HepG2 (cell line): ENCODE measurements at regions not wholly inside any gene's neighbourhood (a gene's known extent, or its start where the extent isn't known, plus 50 kb on each side); places are given as distances from the start of the nearest gene placed in this dataset.

ENCODE experiments used
- CENPX ChIP-seq: sonication (generic); formaldehyde crosslinking; IDR thresholded peaks from 2 replicates; pipeline ENCODE4 v1.9.0; 2021; ENCODE audit warnings: mild to moderate bottlenecking, missing genetic modification reagents, moderate library complexity
- ELF1 ChIP-seq: sonication (generic); formaldehyde crosslinking; IDR thresholded peaks from 2 replicates; pipeline ENCODE4 v1.4.0; 2020; ENCODE audit warnings: missing genetic modification reagents
- FOXJ3 ChIP-seq: sonication (generic); formaldehyde crosslinking; IDR thresholded peaks from 2 replicates; pipeline ENCODE4 v1.4.0; 2020; ENCODE audit warnings: missing genetic modification reagents, mild to moderate bottlenecking, borderline replicate concordance
- JUN ChIP-seq: sonication (generic); formaldehyde crosslinking; IDR thresholded peaks from 2 replicates; pipeline ENCODE4 v1.4.0; 2020; ENCODE audit warnings: mild to moderate bottlenecking, missing genetic modification reagents
- KDM6A ChIP-seq: IDR thresholded peaks from 2 replicates; pipeline ENCODE4 v1.6.1; 2016; ENCODE audit warnings: low read depth
- POLR2AphosphoS5 ChIP-seq: IDR thresholded peaks from 2 replicates; pipeline ENCODE4 v1.6.1; 2012; ENCODE audit warnings: low read depth, low read length
- ZBTB20 ChIP-seq: sonication (generic); formaldehyde crosslinking; IDR thresholded peaks from 2 replicates; pipeline ENCODE4 v1.8.1; 2023; ENCODE audit warnings: missing genetic modification reagents, low read depth, mild to moderate bottlenecking, borderline replicate concordance
- ZNF224 ChIP-seq: sonication (generic); formaldehyde crosslinking; IDR thresholded peaks from 2 replicates; pipeline ENCODE4 v1.5.0; 2020; ENCODE audit warnings: mild to moderate bottlenecking, missing genetic modification reagents
- ZNF512 ChIP-seq: sonication (generic); formaldehyde crosslinking; IDR thresholded peaks from 2 replicates; pipeline ENCODE4 v1.4.0; 2020; ENCODE audit warnings: mild to moderate bottlenecking, missing genetic modification reagents
- TF ChIP-seq, protein P1 (sequence below), 2 experiments: fragments of 450-650 bp in 1 of 2; sonication (generic) in 1 of 2; formaldehyde crosslinking in 1 of 2; IDR thresholded peaks; 2 replicates each; pipeline versions ENCODE4 v1.6.1 to v1.8.0; 2016 to 2022; ENCODE audit warnings: antibody characterized with exemption in 1 of 2, mild to moderate bottlenecking in 1 of 2, missing genetic modification reagents in 1 of 2
- TF ChIP-seq, protein P2 (sequence below): sonication (generic); formaldehyde crosslinking; IDR thresholded peaks from 2 replicates; pipeline ENCODE4 v1.4.0; 2020; ENCODE audit warnings: missing genetic modification reagents
- TF ChIP-seq, protein P3 (sequence below): sonication (generic); formaldehyde crosslinking; IDR thresholded peaks from 2 replicates; pipeline ENCODE4 v1.5.0; 2020; ENCODE audit warnings: mild to moderate bottlenecking, missing genetic modification reagents, moderate library complexity

DNA sequence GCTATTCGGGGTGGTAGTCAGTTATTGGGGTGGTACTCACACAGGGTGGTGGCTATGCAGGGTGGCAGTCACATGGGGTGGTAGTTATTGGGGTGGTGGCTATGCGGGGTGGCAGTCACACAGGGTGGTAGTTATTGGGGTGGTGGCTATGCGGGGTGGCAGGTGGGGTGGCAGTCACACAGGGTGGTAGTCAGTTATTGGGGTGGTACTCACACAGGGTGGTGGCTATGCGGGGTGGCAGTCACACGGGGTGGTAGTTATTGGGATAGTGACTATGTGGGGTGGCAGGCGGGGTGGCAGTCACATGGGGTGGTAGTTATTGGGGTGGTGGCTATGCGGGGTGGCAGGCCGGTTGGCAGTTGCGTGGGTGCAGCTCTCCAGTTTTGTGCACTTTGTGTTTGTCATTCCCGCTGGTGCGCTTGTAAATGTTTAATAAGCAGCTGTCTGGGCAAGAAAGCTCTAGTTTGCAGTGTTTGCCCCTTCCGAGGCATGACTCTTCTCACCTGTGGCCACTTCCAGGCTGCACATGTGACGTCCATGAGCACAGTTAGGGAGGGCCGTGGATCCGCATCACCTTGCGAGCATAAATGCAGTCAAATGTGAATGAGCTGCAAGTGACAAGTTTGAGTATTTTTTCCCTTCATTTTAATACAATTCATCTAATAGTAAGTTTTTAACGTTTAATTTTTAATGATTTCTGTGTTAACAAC, 219.0 kb upstream of the CST7 start:
- TF ChIP-seq ELF1 (CRISPR knock-in tag) (no peak), ZBTB20 (CRISPR knock-in tag) (no peak), ZNF512 (no peak), JUN (CRISPR knock-in tag) (no peak), POLR2AphosphoS5 (no peak), CENPX (CRISPR knock-in tag) (no peak), KDM6A (CRISPR knock-in tag) (no peak), FOXJ3 (no peak), ZNF224 (CRISPR knock-in tag) (no peak)
- TF ChIP-seq, protein P1, sequence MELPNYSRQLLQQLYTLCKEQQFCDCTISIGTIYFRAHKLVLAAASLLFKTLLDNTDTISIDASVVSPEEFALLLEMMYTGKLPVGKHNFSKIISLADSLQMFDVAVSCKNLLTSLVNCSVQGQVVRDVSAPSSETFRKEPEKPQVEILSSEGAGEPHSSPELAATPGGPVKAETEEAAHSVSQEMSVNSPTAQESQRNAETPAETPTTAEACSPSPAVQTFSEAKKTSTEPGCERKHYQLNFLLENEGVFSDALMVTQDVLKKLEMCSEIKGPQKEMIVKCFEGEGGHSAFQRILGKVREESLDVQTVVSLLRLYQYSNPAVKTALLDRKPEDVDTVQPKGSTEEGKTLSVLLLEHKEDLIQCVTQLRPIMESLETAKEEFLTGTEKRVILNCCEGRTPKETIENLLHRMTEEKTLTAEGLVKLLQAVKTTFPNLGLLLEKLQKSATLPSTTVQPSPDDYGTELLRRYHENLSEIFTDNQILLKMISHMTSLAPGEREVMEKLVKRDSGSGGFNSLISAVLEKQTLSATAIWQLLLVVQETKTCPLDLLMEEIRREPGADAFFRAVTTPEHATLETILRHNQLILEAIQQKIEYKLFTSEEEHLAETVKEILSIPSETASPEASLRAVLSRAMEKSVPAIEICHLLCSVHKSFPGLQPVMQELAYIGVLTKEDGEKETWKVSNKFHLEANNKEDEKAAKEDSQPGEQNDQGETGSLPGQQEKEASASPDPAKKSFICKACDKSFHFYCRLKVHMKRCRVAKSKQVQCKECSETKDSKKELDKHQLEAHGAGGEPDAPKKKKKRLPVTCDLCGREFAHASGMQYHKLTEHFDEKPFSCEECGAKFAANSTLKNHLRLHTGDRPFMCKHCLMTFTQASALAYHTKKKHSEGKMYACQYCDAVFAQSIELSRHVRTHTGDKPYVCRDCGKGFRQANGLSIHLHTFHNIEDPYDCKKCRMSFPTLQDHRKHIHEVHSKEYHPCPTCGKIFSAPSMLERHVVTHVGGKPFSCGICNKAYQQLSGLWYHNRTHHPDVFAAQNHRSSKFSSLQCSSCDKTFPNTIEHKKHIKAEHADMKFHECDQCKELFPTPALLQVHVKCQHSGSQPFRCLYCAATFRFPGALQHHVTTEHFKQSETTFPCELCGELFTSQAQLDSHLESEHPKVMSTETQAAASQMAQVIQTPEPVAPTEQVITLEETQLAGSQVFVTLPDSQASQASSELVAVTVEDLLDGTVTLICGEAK (IDR thresholded peaks at IDR 0.05) = no peak
- TF ChIP-seq, protein P1 (CRISPR knock-in tag; IDR thresholded peaks at IDR 0.05) = no peak
- TF ChIP-seq, protein P2, sequence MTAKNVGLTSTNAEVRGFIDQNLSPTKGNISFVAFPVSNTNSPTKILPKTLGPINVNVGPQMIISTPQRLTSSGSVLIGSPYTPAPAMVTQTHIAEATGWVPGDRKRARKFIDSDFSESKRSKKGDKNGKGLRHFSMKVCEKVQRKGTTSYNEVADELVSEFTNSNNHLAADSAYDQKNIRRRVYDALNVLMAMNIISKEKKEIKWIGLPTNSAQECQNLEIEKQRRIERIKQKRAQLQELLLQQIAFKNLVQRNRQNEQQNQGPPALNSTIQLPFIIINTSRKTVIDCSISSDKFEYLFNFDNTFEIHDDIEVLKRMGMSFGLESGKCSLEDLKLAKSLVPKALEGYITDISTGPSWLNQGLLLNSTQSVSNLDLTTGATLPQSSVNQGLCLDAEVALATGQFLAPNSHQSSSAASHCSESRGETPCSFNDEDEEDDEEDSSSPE (CRISPR knock-in tag) = no peak
- TF ChIP-seq, protein P3, sequence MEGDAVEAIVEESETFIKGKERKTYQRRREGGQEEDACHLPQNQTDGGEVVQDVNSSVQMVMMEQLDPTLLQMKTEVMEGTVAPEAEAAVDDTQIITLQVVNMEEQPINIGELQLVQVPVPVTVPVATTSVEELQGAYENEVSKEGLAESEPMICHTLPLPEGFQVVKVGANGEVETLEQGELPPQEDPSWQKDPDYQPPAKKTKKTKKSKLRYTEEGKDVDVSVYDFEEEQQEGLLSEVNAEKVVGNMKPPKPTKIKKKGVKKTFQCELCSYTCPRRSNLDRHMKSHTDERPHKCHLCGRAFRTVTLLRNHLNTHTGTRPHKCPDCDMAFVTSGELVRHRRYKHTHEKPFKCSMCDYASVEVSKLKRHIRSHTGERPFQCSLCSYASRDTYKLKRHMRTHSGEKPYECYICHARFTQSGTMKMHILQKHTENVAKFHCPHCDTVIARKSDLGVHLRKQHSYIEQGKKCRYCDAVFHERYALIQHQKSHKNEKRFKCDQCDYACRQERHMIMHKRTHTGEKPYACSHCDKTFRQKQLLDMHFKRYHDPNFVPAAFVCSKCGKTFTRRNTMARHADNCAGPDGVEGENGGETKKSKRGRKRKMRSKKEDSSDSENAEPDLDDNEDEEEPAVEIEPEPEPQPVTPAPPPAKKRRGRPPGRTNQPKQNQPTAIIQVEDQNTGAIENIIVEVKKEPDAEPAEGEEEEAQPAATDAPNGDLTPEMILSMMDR (CRISPR knock-in tag) = no peak
